GM19397 (cell line): ENCODE measurements at regions not wholly inside any gene's neighbourhood (a gene's known extent, or its start where the extent isn't known, plus 50 kb on each side); places are given as distances from the start of the nearest gene placed in this dataset.
"Not testable (repeated sequence)": the region's sequence is repeated elsewhere in the genome, so short reads cannot be mapped to it uniquely, and the experiment has no call there.

Experiments
- ATAC-seq: cut with Tn5 transposase; IDR thresholded peaks from one replicate; pipeline ENCODE4 v1.9.1; 2021; ENCODE audit warnings: mild to moderate bottlenecking, moderate library complexity; ENCODE audit not compliant: unreplicated experiment

- ATAC-seq = no peak
These were observed 186.0 kb upstream of the SOX6 start for GRCh38 chr11:16542353-16542752.

GRCh38 chr11:16536513-16536912, 180.2 kb upstream of the SOX6 start:
- no peak for ATAC-seq

- ATAC-seq = no peak
These were observed 172.3 kb upstream of the SOX6 start for GRCh38 chr11:16528639-16529038.

GRCh38 chr11:16527525-16528246, 171.3 kb upstream of the SOX6 start:
- no peak for ATAC-seq

- no peak for ATAC-seq
These were observed 170.6 kb upstream of the SOX6 start for GRCh38 chr11:16526947-16527346.

- not testable (repeated sequence) for ATAC-seq
These were observed 164.4 kb upstream of the SOX6 start for GRCh38 chr11:16520713-16521112.

GRCh38 chr11:16512899-16513241, 156.5 kb upstream of the SOX6 start:
- peak; percentile 64 for ATAC-seq

GRCh38 chr11:16512198-16512898, 156.0 kb upstream of the SOX6 start:
- ATAC-seq = no peak

GRCh38 chr11:16511116-16512114, 155.1 kb upstream of the SOX6 start:
- no peak for ATAC-seq

- no peak for ATAC-seq
These were observed 149.1 kb upstream of the SOX6 start for GRCh38 chr11:16505481-16505880.

- not testable (repeated sequence) for ATAC-seq
These were observed 147.5 kb upstream of the SOX6 start for GRCh38 chr11:16503891-16504290.

- ATAC-seq = no peak
These were observed 138.8 kb upstream of the SOX6 start for GRCh38 chr11:16494918-16495691.

GRCh38 chr11:16484434-16484833, 128.1 kb upstream of the SOX6 start:
- no peak for ATAC-seq

- no peak for ATAC-seq
These were observed 118.3 kb upstream of the SOX6 start for GRCh38 chr11:16474659-16475058.

- no peak for ATAC-seq
These were observed 113.6 kb upstream of the SOX6 start for GRCh38 chr11:16469968-16470367.

- ATAC-seq = no peak
These were observed 112.5 kb upstream of the SOX6 start for GRCh38 chr11:16468735-16469453.

- no peak for ATAC-seq
These were observed 104.2 kb upstream of the SOX6 start for GRCh38 chr11:16460508-16460907.

- no peak for ATAC-seq
These were observed 100.0 kb upstream of the SOX6 start for GRCh38 chr11:16456366-16456765.

- no peak for ATAC-seq
These were observed 98.0 kb upstream of the SOX6 start for GRCh38 chr11:16454289-16454863.
